GM18507 (cell line): ENCODE measurements at regions not wholly inside any gene's neighbourhood (a gene's known extent, or its start where the extent isn't known, plus 50 kb on each side); places are given as distances from the start of the nearest gene placed in this dataset.

Source experiments
- DNase-seq: peaks from one replicate; pipeline ENCODE4 v3.0.0; 2011; ENCODE audit warnings: low read depth; ENCODE audit not compliant: insufficient read length; ENCODE audit errors: extremely low spot score
- FAIRE-seq: peaks from 2 replicates; lab custom pipeline; 2011; peaks lifted over from hg19 to GRCh38; lab: Jason Lieb, UNC

DNA sequence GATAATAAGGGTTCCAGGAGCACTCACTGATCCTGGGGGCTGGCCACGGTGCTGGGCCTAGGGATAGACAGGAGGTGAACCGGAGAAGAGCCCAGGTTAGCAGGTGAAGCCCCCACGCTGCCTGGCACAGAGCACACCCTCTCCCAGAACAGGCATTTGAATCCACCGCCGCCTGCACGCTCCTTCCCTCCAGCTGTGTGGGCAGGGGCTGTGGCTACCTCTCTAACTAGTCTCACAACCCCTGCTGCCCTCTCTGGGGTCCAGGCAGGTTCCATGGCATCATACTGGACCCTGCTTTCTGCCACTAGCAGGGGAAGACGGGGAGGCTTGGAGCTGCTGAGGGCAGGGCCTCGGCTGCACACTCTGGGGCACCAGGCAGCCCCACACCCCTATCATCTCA lies 358.0 kb downstream of the CTTN start:
- FAIRE-seq = no peak
- DNase-seq = no peak

DNA sequence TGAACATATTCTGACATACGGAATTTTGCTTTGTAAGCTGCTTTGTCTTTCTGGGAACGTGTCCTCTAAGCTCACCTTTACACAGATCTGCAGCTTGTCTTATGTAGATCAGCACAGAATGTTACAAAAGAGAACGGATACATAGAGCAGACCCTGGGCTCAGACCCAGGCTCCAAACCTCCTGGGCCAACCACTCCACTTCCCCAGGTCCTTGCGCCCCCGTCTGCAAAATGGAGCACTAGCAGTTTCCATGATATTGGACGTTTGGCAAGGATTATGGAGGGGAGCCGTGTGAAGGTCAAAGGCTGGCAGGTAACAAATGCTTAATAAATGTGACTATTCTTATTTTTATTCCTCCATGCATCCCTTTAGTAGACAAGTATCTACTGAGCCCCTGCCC lies 358.4 kb downstream of the CTTN start:
- DNase-seq = no peak
- FAIRE-seq = no peak

DNA sequence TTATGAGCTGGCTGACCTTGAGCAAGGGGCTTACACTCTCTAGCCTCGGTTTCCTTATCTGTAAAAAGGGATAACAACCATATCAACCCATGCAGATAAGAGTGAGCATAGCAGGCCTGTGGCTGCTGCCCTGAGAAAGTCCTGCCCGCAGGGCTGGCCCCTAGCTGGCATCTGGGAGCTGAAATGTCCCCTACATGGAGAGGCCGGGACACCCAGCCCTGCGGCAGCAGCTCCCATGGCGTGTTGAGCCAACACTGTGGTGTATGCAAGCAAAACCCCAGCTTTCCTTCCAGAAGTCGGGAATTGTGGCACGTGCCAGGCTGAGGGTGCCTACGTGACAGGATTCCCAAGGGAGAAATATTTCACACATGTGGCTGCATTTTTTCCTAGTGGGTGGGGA lies 358.9 kb downstream of the CTTN start:
- no peak for FAIRE-seq
- no peak for DNase-seq

DNA sequence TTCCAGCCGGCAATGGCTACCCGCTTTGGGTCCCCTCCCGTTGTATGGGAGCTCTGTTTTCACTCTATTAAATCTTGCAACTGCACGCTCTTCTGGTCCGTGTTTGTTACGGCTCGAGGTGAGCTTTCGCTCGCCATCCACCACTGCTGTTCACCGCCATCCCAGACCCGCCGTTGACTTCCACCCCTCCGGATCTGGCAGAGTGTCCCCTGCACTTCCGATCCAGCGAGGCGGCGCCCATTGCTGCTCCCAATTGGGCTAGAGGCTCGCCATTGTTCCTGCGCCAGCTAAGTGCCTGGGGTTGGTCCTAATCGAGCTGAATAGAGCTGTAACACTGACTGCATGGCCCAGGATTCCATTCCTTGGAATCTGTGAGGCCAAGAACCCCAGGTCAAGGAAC lies 359.9 kb downstream of the CTTN start:
- no peak for FAIRE-seq
- DNase-seq = no peak

DNA sequence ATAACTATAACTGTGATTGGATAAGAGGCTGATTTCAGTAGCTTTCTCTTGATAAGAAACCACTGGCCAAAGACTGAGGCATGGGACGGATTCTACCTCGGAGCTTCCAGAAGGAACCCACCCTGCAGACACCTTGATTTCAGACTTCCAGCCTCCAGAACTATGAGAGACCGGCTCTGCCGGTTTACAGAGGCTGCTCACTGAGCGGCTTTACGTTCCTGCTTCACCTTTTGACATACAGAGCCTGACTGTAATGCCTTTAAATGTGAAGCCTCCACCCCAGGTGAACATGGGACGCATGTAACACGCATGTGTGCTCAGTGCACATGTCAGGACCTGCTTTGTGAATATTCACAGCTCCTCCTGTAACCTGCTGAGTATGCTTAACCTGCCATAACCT lies 361.5 kb downstream of the CTTN start:
- no peak for DNase-seq
- FAIRE-seq = no peak

DNA sequence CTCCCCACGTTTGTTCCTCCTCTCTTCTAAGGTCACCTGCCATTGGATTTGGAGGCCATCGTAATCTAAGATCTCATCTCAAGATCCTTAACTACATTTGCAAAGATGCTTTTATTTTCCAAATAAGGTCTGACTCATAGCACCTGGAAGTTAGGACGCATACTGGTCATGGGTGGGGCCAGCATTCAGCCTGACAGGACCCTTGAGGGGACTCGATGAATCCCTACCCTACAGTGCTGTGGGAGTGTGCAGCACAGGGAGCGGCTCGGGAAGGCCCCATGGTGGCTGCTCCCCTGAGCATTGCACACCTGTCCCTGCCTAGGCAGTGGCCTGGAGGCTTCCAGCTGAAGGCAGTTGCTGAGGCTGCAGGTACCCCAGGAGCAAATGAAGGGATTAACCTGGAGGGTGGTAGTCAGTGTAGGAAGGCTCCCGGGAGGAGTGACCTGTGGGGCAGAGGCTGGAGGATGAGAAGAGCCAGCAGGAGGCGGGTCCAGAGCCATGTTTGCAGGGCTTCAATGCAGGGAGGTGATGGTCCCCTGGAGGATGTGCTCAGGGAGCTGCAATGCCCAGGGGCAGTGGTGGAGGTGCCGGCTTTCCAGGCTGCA lies 362.2 kb downstream of the CTTN start:
- no peak for FAIRE-seq
- no peak for DNase-seq

DNA sequence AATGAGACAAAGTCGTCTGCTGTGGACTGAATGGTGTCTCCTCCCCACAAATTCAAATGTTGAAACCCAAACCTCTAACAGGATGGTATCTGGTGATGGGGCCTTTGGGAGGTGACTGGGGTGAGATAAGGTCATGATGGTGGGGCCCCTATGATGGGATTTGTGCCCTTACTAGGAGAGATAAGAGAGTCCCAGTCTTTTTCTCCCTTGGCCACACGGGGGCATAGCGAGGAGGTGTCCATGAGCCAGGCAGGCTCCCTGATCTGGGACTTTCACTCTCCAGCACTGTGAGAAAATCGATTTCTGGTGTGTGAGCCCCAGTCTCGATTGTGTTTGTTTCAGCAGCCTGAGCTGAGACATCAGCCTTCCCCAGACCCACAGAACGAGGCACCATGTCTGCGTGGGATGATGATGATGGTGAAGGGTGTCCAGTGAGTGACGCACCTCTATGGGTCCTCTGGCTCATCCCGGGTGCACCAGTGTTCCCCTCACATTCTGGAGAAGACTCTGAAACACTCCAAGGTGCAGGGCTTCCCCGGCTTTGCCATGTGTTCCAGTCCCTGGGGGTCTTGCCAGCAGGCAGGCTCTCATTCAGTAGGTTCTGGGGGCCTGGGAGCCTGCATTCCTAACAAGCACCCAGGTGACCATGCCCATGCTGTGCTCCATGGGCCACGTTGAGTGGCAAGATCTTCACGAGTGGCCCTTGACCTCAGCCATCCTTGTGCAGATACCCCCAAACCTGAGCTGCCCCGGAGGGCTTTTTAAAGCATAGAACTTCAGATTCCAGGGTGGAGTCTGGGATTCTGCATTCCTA lies 363.0 kb downstream of the CTTN start:
- no peak for DNase-seq
- FAIRE-seq = no peak

DNA sequence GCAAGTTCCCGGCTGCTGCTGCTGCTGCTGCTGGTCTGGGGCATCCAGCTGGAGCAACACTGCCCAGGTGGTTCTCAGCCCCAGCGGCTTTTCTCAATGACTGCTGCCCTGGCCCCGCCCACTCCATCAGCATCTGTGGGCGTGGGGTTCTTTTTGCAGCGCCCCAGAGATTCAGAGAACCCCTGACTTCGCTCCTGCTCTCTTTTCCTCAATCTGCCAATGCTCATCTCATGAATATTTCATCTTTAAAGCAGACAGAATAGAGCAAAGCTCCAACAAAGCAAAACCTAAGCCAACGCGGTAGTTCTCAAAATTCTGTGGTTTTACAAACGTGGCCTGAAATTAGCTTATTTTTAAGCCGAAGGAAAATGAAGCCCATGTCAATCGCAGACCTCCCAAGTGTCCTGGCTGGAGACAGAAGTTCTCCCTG lies 363.6 kb downstream of the CTTN start:
- no peak for DNase-seq
- FAIRE-seq = no peak

DNA sequence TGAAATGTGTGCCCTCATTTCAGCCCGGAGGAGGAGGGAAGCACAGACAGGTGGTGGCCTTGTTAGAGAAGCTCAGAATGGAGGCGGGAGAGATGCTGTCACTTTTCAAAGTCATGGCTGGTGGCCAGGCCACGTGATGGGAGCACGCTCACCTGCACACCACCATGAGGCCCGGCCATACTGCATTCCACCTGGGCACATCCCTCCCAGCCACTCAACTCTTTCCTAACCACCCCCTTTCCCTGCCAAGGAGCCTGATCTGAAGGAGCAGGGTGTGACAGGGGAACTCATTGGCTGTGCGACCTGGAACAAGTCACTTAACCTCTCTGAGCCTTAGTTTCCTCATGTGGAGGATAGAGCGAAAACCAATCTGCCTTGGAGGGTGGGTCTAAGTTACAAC lies 364.5 kb downstream of the CTTN start:
- DNase-seq (no peak), FAIRE-seq (no peak)

DNA sequence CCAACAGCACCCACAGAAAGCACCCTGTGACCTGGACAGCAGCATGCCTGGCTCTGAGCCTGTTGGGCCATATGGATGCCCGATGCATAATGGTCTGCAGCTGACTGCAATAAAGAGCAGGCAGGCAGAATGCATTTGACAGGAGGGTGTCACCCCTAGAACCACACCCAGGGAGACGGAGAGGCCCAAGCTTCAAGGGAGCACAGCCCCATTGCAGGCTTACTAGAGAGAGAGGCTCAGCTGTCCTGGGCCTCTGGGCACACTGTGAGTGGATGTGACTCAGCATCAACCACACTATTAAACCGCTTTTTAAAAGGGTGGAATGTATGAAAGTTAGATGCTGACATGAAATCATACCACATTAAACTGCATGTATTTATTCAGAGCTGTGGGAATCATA lies 365.3 kb downstream of the CTTN start:
- no peak for DNase-seq
- no peak for FAIRE-seq

DNA sequence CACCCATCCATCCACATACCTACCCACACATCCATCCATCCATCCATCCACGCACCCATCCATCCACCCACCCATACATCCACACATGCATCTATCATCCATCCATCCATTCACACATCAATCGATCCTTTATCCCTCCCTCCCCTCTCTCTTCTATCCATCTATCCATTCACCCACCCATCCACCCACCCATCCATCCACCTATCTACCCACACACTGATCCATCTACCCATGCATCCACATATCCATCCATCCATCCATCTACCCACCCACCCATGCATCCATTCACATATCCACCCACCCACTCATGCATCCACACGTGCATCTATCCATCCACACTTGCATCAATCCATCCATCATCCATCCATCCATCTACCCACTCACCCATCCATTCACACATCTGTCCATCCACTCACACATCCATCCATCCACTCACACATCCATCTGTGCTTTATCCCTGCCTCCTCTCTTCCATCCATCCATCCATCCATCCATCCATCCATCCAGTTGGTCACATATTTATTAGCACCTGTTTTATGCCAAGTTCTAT lies 366.1 kb downstream of the CTTN start:
- FAIRE-seq (no peak), DNase-seq (no peak)

DNA sequence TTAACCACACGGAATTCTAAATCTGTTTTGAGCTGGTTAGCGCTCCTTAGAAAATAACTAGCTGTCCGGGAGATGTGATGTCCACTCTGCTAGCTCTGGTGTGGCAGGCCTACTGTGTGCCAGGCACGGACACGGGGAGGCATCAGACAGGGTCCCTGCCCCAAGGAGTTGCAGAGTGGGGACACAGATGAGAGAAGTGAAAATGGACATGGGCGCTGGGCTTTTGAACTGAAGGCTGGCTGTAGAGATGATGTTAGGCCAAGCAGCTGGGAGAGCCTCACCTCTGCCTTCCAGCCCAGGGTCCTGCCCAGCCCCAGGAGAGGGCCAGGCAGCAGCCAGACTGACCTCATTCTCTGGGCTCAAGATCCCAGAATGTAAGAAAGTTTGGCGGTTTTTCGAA lies 368.6 kb downstream of the CTTN start:
- FAIRE-seq (no peak), DNase-seq (no peak)

DNA sequence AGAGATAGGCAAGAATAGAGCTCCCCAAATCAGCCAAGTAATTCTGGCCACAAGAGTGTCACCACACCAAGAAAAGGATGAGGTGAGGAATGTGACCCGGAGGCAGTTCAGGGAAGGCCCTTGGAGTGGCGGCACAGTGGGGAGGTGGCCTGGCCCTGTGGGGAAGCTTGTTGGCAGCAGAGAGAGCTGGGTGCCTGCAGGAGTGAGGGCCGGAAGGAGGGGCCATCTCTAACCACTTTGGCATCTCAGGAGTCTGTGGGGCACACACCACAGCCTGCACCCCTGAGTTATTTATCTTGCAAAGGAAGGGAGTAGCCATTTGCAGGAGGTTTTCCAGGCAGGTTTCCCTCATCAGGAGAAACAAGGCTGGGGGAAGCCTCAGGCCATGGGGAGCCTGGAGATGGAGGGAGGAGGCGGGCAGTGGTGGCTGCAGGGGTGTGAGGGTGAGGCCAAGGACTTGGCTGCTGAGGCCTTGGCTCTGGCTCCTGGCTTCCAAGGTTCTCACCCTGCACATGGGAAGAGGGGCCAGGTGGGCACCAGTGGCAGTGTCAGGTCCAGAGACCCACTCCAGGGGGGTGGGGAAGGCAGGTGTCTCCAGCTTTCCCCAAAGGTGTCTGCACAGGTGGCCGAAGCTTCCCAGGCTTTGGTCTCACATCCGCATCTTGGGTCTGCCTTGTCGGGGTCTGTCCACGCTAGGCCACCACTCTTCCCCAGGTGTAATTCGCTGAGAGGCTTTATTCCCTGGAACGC lies 370.2 kb downstream of the CTTN start:
- FAIRE-seq (no peak), DNase-seq (no peak)

DNA sequence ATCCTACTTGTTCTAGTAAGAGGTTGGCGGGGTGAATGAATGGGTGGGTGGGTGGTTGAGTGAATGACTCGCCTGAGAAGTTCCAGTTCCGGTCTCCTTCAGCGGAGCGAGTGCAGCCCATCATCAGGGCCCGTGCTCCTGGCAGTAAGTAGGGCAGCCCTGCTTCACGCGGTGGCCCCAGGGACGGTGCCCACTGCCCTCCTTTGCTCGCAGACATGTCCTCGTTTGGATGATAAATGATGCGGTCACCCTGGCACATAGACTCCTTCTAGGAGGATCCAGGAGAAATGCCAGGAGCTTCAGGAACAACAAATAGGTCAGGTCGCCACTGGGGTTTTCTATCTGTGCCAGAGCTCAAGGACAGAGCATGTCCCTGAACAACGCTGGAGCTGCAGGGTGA lies 370.8 kb downstream of the CTTN start:
- FAIRE-seq (no peak), DNase-seq (no peak)

DNA sequence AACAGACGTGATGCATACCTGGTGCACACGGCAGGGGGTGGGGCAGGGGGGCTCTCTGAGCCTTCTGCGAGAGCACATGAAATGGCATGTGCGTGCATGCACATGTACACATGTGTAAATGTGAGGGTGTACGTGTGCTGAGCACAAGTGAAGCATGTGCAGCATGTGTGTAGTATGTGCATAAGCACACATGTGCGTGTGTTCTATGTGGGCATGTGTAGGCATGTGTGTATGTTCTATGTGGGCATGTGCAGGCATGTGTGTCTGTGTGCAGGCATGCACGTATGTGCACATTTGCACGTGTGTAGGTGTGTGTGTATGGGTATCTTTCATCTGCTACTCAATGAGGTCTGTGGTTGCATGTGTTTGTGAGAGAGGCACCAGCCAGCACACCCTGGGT lies 371.2 kb downstream of the CTTN start:
- no peak for FAIRE-seq
- no peak for DNase-seq

DNA sequence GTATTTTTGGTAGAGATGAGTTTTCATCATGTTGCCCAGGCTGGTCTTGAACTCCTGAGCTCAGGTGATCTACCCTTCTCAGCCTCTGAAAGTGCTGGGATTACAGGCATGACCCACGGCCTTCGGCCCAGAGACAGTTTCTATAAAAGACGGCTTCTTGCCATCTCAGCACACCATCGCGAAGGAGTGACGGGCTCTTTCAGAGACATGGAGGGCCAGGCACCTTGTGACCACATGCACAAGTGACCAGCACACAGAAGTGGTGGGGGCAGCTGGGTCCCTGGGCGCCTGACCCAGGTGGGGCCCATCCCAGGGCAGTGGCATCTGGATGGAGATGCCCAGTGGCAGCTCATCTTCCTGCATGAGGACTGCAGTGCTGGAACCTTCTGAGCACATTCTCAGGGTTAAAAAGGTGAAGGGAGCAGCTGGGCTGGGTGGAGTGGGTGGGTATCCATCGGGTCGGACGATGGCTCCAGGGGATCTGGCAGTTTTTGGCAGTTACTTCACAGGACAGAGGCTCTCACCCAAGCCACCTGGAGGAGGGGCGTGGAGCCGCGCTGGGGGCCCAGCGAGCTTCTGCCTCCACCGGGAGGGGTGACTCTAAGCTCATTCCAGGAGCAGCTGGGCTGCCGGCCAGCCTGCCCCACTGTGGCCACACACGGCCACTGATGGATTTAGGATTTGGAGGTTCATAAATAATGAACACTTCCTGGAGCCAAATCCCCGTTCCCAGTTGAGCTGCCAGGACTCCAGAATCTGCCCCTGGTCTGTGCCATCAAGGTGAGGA lies 373.0 kb downstream of the CTTN start:
- no peak for FAIRE-seq
- no peak for DNase-seq

DNA sequence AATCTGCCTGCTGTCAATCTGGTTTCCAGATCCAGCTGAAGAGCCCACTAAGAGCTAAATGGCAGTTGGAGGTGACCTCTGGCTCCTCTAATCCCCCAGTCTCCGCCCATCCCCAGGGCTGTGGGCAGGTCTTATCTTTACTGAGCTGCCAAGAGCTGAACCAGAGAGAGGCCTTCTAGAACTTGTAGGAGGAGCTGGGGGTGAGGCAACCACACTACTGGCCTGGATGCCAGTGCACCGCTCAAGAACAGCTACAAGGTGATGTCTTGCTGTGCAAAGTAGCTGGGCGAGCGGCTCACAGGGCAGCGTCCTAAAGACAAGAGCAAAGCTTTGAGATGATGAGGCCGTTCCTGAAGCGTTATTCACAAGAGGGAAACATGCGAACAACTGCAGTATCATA lies 374.6 kb downstream of the CTTN start:
- FAIRE-seq (no peak), DNase-seq (no peak)

DNA sequence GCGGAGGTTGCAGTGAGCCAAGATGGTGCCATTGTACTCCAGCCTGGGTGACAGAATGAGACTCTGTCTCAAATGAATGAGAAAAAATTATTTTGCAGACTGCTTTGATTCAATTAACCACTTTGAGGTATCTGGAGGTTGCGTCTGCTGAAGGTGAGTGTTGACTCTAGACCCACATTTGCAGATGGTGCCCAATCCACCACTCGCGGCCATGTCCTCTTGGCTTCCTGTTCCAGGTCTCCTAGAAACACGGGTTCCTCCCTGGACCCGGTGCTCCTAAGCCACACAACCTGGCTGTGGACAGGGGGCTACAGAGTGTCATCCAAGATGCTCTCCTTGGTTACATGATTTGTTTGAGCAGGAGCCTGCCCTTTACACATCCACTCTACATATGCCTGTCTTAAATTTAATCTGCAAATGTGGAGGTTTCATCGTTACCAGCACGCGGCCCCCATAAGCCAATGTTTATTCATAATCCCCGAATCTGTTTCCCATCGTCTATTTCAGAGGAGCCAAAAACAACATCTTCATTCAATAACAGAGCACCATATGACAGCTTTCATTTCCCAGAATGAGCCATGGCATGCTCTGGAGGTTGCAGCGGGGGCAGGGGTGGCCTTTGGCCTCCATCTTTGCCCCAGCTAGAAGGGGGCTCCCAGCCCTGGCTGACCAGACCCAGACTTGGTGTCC lies 377.2 kb downstream of the CTTN start:
- no peak for DNase-seq
- FAIRE-seq = no peak

DNA sequence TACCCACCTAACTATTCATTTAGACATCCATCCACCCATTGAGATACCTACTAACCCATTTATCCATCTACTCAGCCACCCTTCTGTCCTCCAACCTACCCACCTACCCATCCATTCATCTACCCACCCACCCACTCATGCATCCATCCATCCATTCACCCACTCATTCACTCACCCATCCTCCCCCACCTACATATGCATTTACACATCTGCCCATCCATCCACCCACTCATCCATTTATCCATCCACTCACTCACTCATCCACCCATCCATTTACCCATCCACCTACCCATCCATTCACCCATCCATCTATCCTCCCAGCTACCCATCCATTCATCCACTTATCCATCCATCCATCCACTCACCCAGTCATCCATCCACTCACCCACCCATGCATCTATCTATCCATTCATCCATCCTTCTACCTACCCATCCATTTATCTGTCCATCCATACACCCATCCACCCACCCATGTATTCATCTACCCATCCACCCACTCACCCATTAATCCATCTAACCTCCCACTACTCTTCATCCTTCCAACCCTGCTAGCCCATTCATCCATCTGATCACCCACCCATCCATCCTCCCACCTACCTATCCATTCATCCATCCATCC lies 378.7 kb downstream of the CTTN start:
- DNase-seq (no peak), FAIRE-seq (no peak)
